Upper lobe of left lung (tissue), 4 donors: ENCODE measurements at regions not wholly inside any gene's neighbourhood (a gene's known extent, or its start where the extent isn't known, plus 50 kb on each side); places are given as distances from the start of the nearest gene placed in this dataset.

Source experiments
- EP300 ChIP-seq, 4 donors: sonication (generic); formaldehyde crosslinking; IDR thresholded peaks; one replicate each; pipeline ENCODE4 v1.5.1; 2017; ENCODE audit warnings: antibody characterized with exemption in 4 of 4, control low read depth in 2 of 4
- POLR2A ChIP-seq, 4 donors: fragments of 450-650 bp; IDR thresholded peaks; one replicate each; pipeline ENCODE4 v1.5.1; 2016 to 2017; ENCODE audit warnings: antibody characterized with exemption in 4 of 4, mild to moderate bottlenecking in 2 of 4
- POLR2AphosphoS5 ChIP-seq, 2 donors: sonication (generic); formaldehyde crosslinking; IDR thresholded peaks; one replicate each; pipeline ENCODE4 v1.5.1; 2017; ENCODE audit warnings: antibody characterized with exemption in 2 of 2
- TF ChIP-seq, protein P1 (sequence below), 6 experiments: fragments of 450-650 bp in 4 of 6; fragments of 200-600 bp in 2 of 6; sonication (generic) in 2 of 6; IDR thresholded peaks; one replicate each; pipeline ENCODE4 v1.5.1; 2016 to 2019; ENCODE audit warnings: antibody characterized with exemption in 6 of 6

DNA sequence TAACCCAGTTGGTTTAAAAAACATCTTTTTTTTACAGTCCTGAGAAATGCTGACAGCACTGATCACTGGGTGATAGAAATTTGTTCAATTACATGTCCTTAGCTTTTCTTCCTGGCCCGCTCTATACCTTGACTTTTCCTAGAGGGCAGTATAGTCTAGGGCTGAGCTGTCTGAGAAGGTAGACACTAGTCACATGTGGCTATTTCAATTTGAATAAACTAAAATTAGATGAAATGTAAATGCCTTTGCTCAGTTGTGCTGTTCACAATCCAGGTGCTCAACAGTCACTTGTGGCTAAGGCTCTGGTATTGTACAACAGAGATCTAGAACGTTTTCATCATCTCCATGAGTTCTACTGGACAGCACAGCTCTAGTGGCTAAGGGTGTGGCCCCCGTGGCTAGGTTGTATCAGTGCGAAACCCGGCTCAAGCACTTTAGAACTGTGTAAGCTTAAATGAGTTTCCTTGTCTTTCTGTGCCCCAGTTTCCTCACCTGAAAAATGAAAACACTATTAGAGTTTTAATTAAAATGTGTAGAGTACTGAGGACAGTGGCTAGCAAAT is 111.6 kb upstream of the WDR17 start:
- TF ChIP-seq, protein P1, sequence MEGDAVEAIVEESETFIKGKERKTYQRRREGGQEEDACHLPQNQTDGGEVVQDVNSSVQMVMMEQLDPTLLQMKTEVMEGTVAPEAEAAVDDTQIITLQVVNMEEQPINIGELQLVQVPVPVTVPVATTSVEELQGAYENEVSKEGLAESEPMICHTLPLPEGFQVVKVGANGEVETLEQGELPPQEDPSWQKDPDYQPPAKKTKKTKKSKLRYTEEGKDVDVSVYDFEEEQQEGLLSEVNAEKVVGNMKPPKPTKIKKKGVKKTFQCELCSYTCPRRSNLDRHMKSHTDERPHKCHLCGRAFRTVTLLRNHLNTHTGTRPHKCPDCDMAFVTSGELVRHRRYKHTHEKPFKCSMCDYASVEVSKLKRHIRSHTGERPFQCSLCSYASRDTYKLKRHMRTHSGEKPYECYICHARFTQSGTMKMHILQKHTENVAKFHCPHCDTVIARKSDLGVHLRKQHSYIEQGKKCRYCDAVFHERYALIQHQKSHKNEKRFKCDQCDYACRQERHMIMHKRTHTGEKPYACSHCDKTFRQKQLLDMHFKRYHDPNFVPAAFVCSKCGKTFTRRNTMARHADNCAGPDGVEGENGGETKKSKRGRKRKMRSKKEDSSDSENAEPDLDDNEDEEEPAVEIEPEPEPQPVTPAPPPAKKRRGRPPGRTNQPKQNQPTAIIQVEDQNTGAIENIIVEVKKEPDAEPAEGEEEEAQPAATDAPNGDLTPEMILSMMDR (IDR thresholded peaks at IDR 0.05), result no peak
- TF ChIP-seq POLR2A (IDR thresholded peaks at IDR 0.05) (no peak), POLR2AphosphoS5 (IDR thresholded peaks at IDR 0.05) (no peak), EP300 (IDR thresholded peaks at IDR 0.05) (no peak)
